Neural progenitor cell (in vitro differentiated cells): ENCODE measurements at regions not wholly inside any gene's neighbourhood (a gene's known extent, or its start where the extent isn't known, plus 50 kb on each side); places are given as distances from the start of the nearest gene placed in this dataset.

Source experiments
- DNase-seq: peaks from one replicate; pipeline ENCODE4 v3.0.0-alpha.2; 2016; ENCODE audit warnings: low spot score
- H2AFZ ChIP-seq: fragments of 200-600 bp; sonication (generic); replicated peaks from 2 replicates; pipeline ENCODE4 v1.6.1; 2016; ENCODE audit warnings: antibody characterized with exemption
- H3F3A ChIP-seq: fragments of 200-600 bp; sonication (generic); 2 replicates; pipeline ENCODE4 v1.6.1; 2016; ENCODE audit warnings: antibody characterized with exemption, low read depth
- H3K27ac ChIP-seq: fragments of 200-600 bp; sonication (generic); 2 replicates; pipeline ENCODE4 v1.5.1; 2016; ENCODE audit warnings: mild to moderate bottlenecking
- H3K27me3 ChIP-seq: fragments of 200-600 bp; sonication (generic); 2 replicates; pipeline ENCODE4 v1.6.1; 2016; ENCODE audit warnings: mild to moderate bottlenecking, moderate library complexity
- H3K36me3 ChIP-seq: fragments of 200-600 bp; sonication (generic); 2 replicates; pipeline ENCODE4 v1.5.1; 2016
- H3K4me1 ChIP-seq: fragments of 200-600 bp; sonication (generic); 2 replicates; pipeline ENCODE4 v1.6.1; 2016; ENCODE audit warnings: mixed run types
- H3K4me2 ChIP-seq: fragments of 200-600 bp; sonication (generic); 2 replicates; pipeline ENCODE4 v1.6.1; 2016
- H3K4me3 ChIP-seq: fragments of 200-600 bp; sonication (generic); 2 replicates; pipeline ENCODE4 v1.5.1; 2016
- H3K79me2 ChIP-seq: fragments of 200-600 bp; sonication (generic); 2 replicates; pipeline ENCODE4 v1.6.1; 2016; ENCODE audit warnings: low read depth
- H3K9ac ChIP-seq: fragments of 200-600 bp; sonication (generic); 2 replicates; pipeline ENCODE4 v1.6.1; 2016
- H3K9me3 ChIP-seq: fragments of 200-600 bp; sonication (generic); 2 replicates; pipeline ENCODE4 v1.5.1; 2016; ENCODE audit warnings: low read depth
- H4K20me1 ChIP-seq: fragments of 200-600 bp; sonication (generic); 2 replicates; pipeline ENCODE4 v1.6.1; 2016; ENCODE audit warnings: low read depth
- H3K27ac Mint-ChIP-seq: 3 replicates; pipeline ENCODE4 v1.8.0; 2021; ENCODE audit warnings: mixed read lengths
- H3K27me3 Mint-ChIP-seq: 2 replicates; pipeline ENCODE4 v1.8.0; 2022; ENCODE audit warnings: low read depth, mild to moderate bottlenecking, inconsistent platforms, moderate library complexity, mixed read lengths; ENCODE audit not compliant: insufficient read depth
- H3K36me3 Mint-ChIP-seq: 3 replicates; pipeline ENCODE4 v1.8.0; 2021; ENCODE audit warnings: mixed read lengths
- H3K4me1 Mint-ChIP-seq: 3 replicates; pipeline ENCODE4 v1.8.0; 2021; ENCODE audit warnings: mixed read lengths
- H3K4me3 Mint-ChIP-seq: 3 replicates; pipeline ENCODE4 v1.8.0; 2021; ENCODE audit warnings: mild to moderate bottlenecking, moderate library complexity, mixed read lengths
- H3K9me3 Mint-ChIP-seq: 3 replicates; pipeline ENCODE4 v1.8.0; 2020; ENCODE audit warnings: mixed read lengths
- CTCF ChIP-seq: fragments of 200-600 bp; sonication (generic); IDR thresholded peaks from 2 replicates; pipeline ENCODE4 v1.5.1; 2017; ENCODE audit warnings: antibody characterized with exemption, mild to moderate bottlenecking
- EZH2 ChIP-seq: fragments of 200-600 bp; sonication (generic); IDR thresholded peaks from 2 replicates; pipeline ENCODE4 v1.6.1; 2017; ENCODE audit warnings: antibody characterized with exemption, mild to moderate bottlenecking, moderate library complexity
- EZH2phosphoT487 ChIP-seq: fragments of 200-600 bp; sonication (generic); IDR thresholded peaks from 2 replicates; pipeline ENCODE4 v1.6.1; 2017; ENCODE audit warnings: antibody characterized with exemption

GRCh38 chr15:62378772-62379498 lies 213.8 kb upstream of the C2CD4B start:
- no peak overlapping the region for H3K9ac ChIP-seq
- TF ChIP-seq EZH2phosphoT487, result no peak
- no peak for TF ChIP-seq CTCF
- TF ChIP-seq EZH2, result no peak

GRCh38 chr15:62380011-62380410 lies 214.9 kb upstream of the C2CD4B start:
- Histone ChIP-seq H3K9ac (no peak overlapping the region), H4K20me1 (no peaks in the 10 kb centered on the region), H3K36me3 (no peaks in the 10 kb centered on the region), H3K4me3 (no peak overlapping the region), H3K4me1 (no peaks in the 10 kb centered on the region), H3K27me3 (peaks cover 10% of the 10 kb centered on the region), H3K9me3 (no peaks in the 10 kb centered on the region), H3K27ac (no peak overlapping the region), H2AFZ (no peak overlapping the region), H3K4me2 (no peak overlapping the region), H3K79me2 (no peaks in the 10 kb centered on the region), H3F3A (no peaks in the 10 kb centered on the region)
- peaks cover 2% of the 10 kb centered on the region for H3K27me3 Mint-ChIP-seq
- H3K4me3 Mint-ChIP-seq, result no peak overlapping the region
- H3K36me3 Mint-ChIP-seq, result no peaks in the 10 kb centered on the region
- H3K27ac Mint-ChIP-seq, result no peak overlapping the region
- H3K9me3 Mint-ChIP-seq, result no peaks in the 10 kb centered on the region
- TF ChIP-seq CTCF (no peak), EZH2 (no peak), EZH2phosphoT487 (no peak)
- DNase-seq, result no peak
- no peaks in the 10 kb centered on the region for H3K4me1 Mint-ChIP-seq

More at GRCh38 chr15:62378772-62379498, 213.8 kb upstream of the C2CD4B start:
- H3K36me3 Mint-ChIP-seq, result no peaks in the 10 kb centered on the region
- H3K36me3 ChIP-seq, result no peaks in the 10 kb centered on the region
- H3K4me2 ChIP-seq, result no peak overlapping the region
- H4K20me1 ChIP-seq, result no peaks in the 10 kb centered on the region
- no peak overlapping the region for H3K27ac Mint-ChIP-seq
- H3F3A ChIP-seq, result no peaks in the 10 kb centered on the region
- H2AFZ ChIP-seq, result no peak overlapping the region
- no peak overlapping the region for H3K4me3 ChIP-seq
- no peaks in the 10 kb centered on the region for H3K4me1 Mint-ChIP-seq
- no peak overlapping the region for H3K27ac ChIP-seq
- H3K9me3 Mint-ChIP-seq, result no peaks in the 10 kb centered on the region
- H3K9me3 ChIP-seq, result no peaks in the 10 kb centered on the region
- no peak overlapping the region for H3K4me3 Mint-ChIP-seq
- no peaks in the 10 kb centered on the region for H3K79me2 ChIP-seq
- peaks cover 2% of the 10 kb centered on the region for H3K27me3 Mint-ChIP-seq
- no peaks in the 10 kb centered on the region for H3K4me1 ChIP-seq
- no peak for DNase-seq
- peaks cover 3% of the 10 kb centered on the region for H3K27me3 ChIP-seq

GRCh38 chr15:62382046-62382445 lies 217.0 kb upstream of the C2CD4B start:
- Mint-ChIP-seq H3K36me3 (no peaks in the 10 kb centered on the region), H3K27me3 (no peaks in the 10 kb centered on the region), H3K4me3 (no peak overlapping the region), H3K4me1 (no peaks in the 10 kb centered on the region), H3K9me3 (no peaks in the 10 kb centered on the region), H3K27ac (no peak overlapping the region)
- TF ChIP-seq CTCF (no peak), EZH2 (no peak), EZH2phosphoT487 (no peak)
- no peaks in the 10 kb centered on the region for H4K20me1 ChIP-seq
- no peak for DNase-seq
- H3K4me2 ChIP-seq, result no peak overlapping the region
- no peak overlapping the region for H3K27ac ChIP-seq
- peaks cover 18% of the 10 kb centered on the region for H3K27me3 ChIP-seq
- H2AFZ ChIP-seq, result no peak overlapping the region
- no peak overlapping the region for H3K4me3 ChIP-seq
- H3K36me3 ChIP-seq, result no peaks in the 10 kb centered on the region
- no peaks in the 10 kb centered on the region for H3K4me1 ChIP-seq
- no peaks in the 10 kb centered on the region for H3F3A ChIP-seq
- no peak overlapping the region for H3K9ac ChIP-seq
- H3K79me2 ChIP-seq, result no peaks in the 10 kb centered on the region
- H3K9me3 ChIP-seq, result no peaks in the 10 kb centered on the region
